GM18861 (cell line): ENCODE measurements at regions not wholly inside any gene's neighbourhood (a gene's known extent, or its start where the extent isn't known, plus 50 kb on each side); places are given as distances from the start of the nearest gene placed in this dataset.
"Not testable (repeated sequence)": the region's sequence is repeated elsewhere in the genome, so short reads cannot be mapped to it uniquely, and the experiment has no call there.

Source experiments
- ATAC-seq: cut with Tn5 transposase; IDR thresholded peaks from one replicate; pipeline ENCODE4 v1.9.1; 2021; ENCODE audit not compliant: unreplicated experiment

DNA sequence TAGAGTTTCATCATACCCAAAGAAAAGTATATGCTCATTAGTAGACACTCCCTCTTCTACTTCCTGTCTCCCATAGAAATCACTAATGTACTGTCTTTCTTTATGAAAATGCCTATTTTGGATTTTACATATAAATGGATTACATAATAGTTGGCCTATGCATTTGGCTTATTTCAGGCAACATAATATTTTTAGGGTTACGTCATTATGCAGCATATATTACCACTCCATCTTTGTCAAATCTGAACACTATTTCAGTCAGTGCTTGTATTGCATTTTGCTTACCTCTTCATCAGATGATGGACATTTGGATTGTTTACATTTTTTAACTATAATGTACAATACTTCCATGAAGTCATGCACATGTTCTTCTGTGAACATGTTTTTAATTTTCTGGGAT is 1406.1 kb downstream of the LRFN5 start:
- no peak for ATAC-seq

DNA sequence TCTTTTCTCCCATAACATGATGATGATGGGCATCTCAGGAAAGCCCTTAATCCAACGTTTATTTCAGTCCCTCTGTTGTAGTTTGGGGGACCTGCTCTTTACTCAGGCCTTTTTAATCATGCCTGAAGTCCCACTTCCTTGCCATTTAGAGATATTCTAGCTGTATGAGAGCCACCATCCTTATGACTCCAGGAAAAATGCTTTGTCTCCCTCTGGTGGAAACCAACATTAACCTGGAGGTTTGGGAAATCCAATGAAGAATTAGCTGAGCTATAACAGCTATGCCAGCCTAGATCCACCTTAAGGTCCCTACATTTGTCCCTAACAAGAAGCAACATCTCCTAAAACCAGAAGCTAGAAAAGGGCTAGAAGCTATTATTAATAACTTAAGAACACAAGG is 1399.1 kb downstream of the LRFN5 start:
- ATAC-seq: no peak

- no peak for ATAC-seq
Measured at GRCh38 chr14:43003845-43004244, 1397.2 kb downstream of the LRFN5 start.

- no peak for ATAC-seq
Measured at GRCh38 chr14:43001731-43002130, 1395.1 kb downstream of the LRFN5 start.

GRCh38 chr14:42994051-42994736 is 1387.5 kb downstream of the LRFN5 start:
- no peak for ATAC-seq

DNA sequence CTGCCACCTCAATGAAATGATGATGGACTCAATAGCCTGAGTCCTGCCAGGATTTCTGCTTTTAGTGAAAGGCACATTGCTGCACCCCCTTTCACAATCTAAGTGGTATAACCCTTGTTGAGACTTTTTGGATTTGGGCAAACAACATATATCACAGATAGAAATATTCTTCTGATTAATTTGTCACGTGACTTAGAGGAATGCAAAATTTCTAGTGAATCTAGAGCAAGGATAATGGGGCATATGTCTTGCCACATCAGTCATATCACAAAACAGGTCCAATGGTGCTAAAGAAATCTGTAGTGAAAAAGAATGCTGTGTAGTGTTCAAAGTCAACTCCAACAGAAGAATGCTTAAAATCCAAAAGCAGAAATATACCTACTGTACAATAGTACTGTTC is 1386.3 kb downstream of the LRFN5 start:
- no peak for ATAC-seq

DNA sequence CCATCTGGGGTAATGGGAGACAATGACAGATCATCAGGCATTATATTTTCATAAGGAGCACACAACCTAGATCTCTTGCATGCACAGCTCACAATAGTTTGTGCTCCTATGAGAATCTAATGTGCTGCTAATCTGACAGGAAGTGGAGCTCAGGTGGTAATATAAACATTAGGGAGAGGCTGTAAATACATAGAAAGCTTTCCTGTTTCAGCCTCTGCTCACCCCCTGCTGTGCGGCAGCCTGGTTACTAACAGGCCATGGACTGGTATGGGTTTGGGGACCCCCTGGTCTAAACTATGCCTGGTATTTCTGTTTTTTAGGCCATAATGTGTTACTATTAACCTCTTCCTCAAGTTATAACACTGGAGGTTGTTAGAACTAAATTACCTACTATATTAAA is 1373.7 kb downstream of the LRFN5 start:
- ATAC-seq: no peak

DNA sequence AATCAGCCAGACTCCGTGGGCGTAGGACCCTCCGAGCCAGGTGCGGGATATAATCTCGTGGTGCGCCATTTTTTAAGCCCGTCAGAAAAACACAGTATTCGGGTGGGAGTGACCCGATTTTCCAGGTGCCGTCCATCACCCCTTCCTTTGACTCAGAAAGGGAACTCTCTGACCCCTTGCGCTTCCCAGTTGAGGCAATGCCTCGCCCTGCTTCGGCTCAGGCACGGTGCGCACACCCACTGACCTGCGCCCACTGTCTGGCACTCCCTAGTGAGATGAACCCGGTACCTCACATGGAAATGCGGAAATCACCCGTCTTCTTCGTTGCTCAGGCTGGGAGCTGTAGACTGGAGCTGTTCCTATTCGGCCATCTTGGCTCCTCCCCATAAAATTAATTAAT is 1366.5 kb downstream of the LRFN5 start:
- not testable (repeated sequence) for ATAC-seq

GRCh38 chr14:42965512-42965911 is 1358.8 kb downstream of the LRFN5 start:
- no peak for ATAC-seq

GRCh38 chr14:42961509-42961908 is 1354.8 kb downstream of the LRFN5 start:
- no peak for ATAC-seq

- no peak for ATAC-seq
Measured at GRCh38 chr14:42950363-42950762, 1343.7 kb downstream of the LRFN5 start.

- no peak for ATAC-seq
Measured at GRCh38 chr14:42947991-42948390, 1341.3 kb downstream of the LRFN5 start.

DNA sequence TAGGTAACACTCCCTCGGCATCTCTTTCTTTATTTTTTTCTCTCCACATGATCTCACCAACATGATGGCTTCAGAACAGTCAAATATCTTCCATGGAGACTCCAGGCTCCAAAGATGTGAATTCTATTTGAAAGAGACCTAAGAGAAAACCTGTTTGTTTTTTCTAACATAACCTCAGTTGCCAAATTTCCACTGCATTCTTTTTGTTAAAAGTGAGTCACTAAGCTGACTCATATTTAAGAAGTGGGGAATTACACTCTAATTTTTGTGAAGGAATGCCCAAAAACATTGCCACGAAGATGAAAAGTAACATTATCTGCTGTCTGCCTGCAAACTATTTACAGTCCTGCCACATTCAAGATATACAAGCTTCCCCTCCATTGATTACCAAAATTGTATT is 1337.6 kb downstream of the LRFN5 start:
- ATAC-seq: no peak

DNA sequence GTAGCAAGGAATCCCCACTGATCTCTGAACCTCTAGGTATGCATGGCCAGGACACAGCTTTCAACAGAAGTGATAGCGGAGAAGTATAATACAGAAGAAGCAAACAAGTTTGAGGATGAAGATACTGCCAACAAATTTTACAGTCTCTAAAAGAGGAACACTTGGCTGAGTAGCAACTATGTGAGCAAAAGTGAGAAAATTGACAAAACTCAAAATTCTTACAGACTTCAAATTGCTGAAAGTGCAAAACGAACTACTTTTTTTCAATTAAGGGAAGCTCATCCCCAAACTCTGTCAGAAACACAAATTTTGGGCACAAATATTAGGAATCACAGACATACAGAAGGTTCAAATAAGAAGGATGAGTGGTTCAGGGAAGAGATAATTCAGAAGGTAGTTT is 1324.6 kb downstream of the LRFN5 start:
- ATAC-seq: no peak

DNA sequence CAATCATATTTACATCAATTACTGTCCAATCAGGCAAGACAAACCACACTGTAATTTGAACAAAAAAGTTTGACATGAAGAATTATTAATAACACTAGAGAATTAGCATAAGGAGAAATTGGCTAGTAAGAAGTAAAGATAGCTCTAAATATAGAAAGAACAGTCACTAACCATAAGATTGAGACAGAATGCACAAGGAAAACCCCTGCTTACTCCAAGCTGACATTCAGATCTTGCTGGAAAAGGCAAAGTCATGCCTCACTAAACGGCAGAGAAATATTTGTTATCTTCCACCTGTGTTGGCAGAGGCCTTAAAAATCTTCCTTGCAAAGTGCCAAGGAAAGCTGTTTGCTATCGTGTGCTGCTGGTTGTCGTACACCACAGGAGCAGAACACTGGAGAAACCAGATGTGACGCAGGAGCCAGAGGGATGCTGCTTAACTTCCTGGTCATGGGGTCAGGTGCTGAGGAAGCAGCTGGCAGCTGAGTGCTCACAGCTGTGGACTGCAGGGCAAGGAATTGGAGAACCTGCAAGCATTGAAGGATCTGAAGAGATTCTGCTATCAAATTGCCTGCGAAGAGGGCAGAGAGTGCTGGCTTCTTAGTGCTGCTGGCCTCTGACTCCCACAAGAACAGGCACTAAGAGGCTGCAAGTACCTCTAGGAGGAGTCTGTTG is 1323.3 kb downstream of the LRFN5 start:
- ATAC-seq: no peak

- ATAC-seq: no peak
Measured at GRCh38 chr14:42927313-42927712, 1320.6 kb downstream of the LRFN5 start.

DNA sequence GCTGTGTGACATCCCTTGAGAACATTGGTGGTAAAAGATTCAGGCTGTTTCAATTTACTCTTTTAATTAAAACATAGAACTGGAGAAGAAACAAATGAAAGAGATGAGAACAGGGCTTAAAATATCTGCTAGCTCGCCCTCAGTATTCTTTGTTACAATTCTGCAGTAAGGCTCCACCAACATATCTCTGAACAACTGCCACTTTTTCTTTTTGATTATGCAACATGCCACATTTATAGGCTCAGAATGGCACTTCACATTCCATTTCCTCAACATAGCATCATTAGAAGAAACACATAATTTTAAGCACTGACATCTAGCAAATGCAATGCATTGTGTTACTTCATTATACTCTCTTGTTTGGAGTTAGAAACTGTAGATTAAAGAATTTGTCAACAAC is 1315.2 kb downstream of the LRFN5 start:
- no peak for ATAC-seq

- ATAC-seq: no peak
Measured at GRCh38 chr14:42918615-42919014, 1311.9 kb downstream of the LRFN5 start.

GRCh38 chr14:42911642-42912041 is 1305.0 kb downstream of the LRFN5 start:
- ATAC-seq: no peak

GRCh38 chr14:42909659-42910058 is 1303.0 kb downstream of the LRFN5 start:
- no peak for ATAC-seq

DNA sequence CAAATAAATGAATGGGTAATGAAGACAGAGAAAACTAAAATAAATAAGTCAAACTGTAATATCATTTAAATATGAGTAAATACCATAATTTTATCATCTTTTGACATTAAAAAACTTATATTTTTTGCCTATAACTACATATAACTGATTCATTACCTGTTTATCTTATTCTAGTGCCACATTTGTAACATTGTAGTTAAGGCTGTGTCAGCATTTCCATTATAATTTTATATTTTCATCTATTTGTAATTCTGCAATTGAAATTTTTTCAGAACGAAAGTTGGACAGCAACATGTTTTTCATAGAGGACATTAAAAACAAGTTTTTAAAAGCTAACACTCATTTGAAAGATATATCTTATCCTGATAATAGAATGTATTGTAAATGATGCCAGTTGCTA is 1286.5 kb downstream of the LRFN5 start:
- no peak for ATAC-seq

DNA sequence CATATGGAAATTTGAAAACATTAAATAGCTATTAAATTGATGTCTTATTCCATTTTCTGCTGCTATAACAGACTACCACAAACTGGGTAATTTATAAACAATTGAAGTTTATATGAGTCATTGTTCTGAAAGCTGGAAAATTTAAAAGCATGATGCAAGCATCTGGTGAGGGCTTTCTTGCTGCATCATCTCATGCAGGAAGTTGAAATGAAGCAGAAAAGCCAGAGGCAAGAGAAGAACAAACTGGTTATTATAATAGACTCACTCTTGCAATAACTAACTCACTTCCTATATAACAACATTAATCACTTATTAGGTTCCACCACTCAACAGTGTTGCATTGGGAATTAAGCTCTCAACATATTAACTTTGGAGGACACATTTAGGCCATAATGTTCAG is 1277.4 kb downstream of the LRFN5 start:
- ATAC-seq: no peak

GRCh38 chr14:42877716-42878115 is 1271.0 kb downstream of the LRFN5 start:
- ATAC-seq: no peak
